Mesendoderm (in vitro differentiated cells): ENCODE measurements at regions not wholly inside any gene's neighbourhood (a gene's known extent, or its start where the extent isn't known, plus 50 kb on each side); places are given as distances from the start of the nearest gene placed in this dataset.

Experiments used
- DNase-seq: peaks from one replicate; pipeline ENCODE4 v3.0.0; 2013
- H2AK5ac ChIP-seq: 2 replicates; pipeline ENCODE4 v1.6.1; 2013; ENCODE audit warnings: low read length, inconsistent platforms
- H2BK120ac ChIP-seq: 2 replicates; pipeline ENCODE4 v1.6.1; 2013; ENCODE audit warnings: low read depth, mild to moderate bottlenecking, low read length, moderate library complexity, mixed read lengths
- H2BK15ac ChIP-seq: replicated peaks from 2 replicates; pipeline ENCODE4 v1.6.1; 2013; ENCODE audit warnings: low read depth, mild to moderate bottlenecking, moderate library complexity
- H2BK5ac ChIP-seq: 2 replicates; pipeline ENCODE4 v1.6.1; 2013; ENCODE audit warnings: low read length, inconsistent platforms
- H3K18ac ChIP-seq: 2 replicates; pipeline ENCODE4 v1.6.1; 2013; ENCODE audit warnings: mild to moderate bottlenecking, low read length, mixed read lengths
- H3K23ac ChIP-seq: one replicate; pipeline ENCODE4 v1.6.1; 2013; ENCODE audit warnings: low read length
- H3K27ac ChIP-seq: 2 replicates; pipeline ENCODE4 v1.5.1; 2013; ENCODE audit warnings: low read depth, mild to moderate bottlenecking, inconsistent platforms, low read length, moderate library complexity
- H3K27me3 ChIP-seq: 2 replicates; pipeline ENCODE4 v1.6.1; 2013; ENCODE audit warnings: low read length, control low read depth, mild to moderate bottlenecking, inconsistent platforms; ENCODE audit not compliant: insufficient read depth, poor library complexity
- H3K36me3 ChIP-seq: 2 replicates; pipeline ENCODE4 v1.6.1; 2013; ENCODE audit warnings: low read length, inconsistent platforms; ENCODE audit not compliant: control insufficient read depth, insufficient read depth
- H3K4ac ChIP-seq: one replicate; pipeline ENCODE4 v1.6.1; 2013; ENCODE audit warnings: low read depth, mild to moderate bottlenecking, low read length, moderate library complexity
- H3K4me1 ChIP-seq: 2 replicates; pipeline ENCODE4 v1.6.1; 2013; ENCODE audit warnings: low read depth, low read length, inconsistent platforms; ENCODE audit not compliant: control insufficient read depth
- H3K4me2 ChIP-seq: 2 replicates; pipeline ENCODE4 v1.6.1; 2013; ENCODE audit warnings: low read length
- H3K4me3 ChIP-seq: 2 replicates; pipeline ENCODE4 v1.5.1; 2013; ENCODE audit warnings: mild to moderate bottlenecking, low read length
- H3K56ac ChIP-seq: one replicate; pipeline ENCODE4 v1.6.1; 2013; ENCODE audit warnings: low read length
- H3K79me1 ChIP-seq: 2 replicates; pipeline ENCODE4 v1.6.1; 2013; ENCODE audit warnings: low read length, inconsistent platforms
- H3K79me2 ChIP-seq: 2 replicates; pipeline ENCODE4 v1.6.1; 2013; ENCODE audit warnings: mild to moderate bottlenecking, low read length; ENCODE audit not compliant: control insufficient read depth, insufficient read depth
- H3K9ac ChIP-seq: 2 replicates; pipeline ENCODE4 v1.6.1; 2013; ENCODE audit warnings: low read length, inconsistent platforms
- H4K5ac ChIP-seq: one replicate; pipeline ENCODE4 v1.6.1; 2013; ENCODE audit warnings: low read length
- H4K8ac ChIP-seq: one replicate; pipeline ENCODE4 v1.6.1; 2013; ENCODE audit warnings: low read depth, mild to moderate bottlenecking, control low read depth, low read length, moderate library complexity
- WGBS: extraction: QIAGEN DNeasy Blood & Tissue Kit; methylation state at CpG from one replicate; pipeline ENCODE4 v1.1.7; 2013; ENCODE audit warnings: low lambda C conversion rate, missing lambda C conversion rate; ENCODE audit not compliant: insufficient coverage; ENCODE audit errors: extremely low coverage; 5-methylcytosine and 5-hydroxymethylcytosine counted together

GRCh38 chr11:121241343-121242211 is 51.0 kb upstream of the SC5D start:
- Histone ChIP-seq H3K9ac (no peak overlapping the region), H3K79me2 (no peaks in the 10 kb centered on the region), H4K5ac (no peak overlapping the region), H3K23ac (no peak overlapping the region), H3K36me3 (no peaks in the 10 kb centered on the region), H3K27ac (no peak overlapping the region), H3K4me2 (no peak overlapping the region), H3K18ac (peak overlapping the region; percentile 76), H4K8ac (no peak overlapping the region), H2BK120ac (no peak overlapping the region), H2BK15ac (no peak overlapping the region), H2AK5ac (no peak overlapping the region), H2BK5ac (no peak overlapping the region), H3K27me3 (no peaks in the 10 kb centered on the region), H3K56ac (peak overlapping the region; percentile 31), H3K4me3 (no peak overlapping the region), H3K4me1 (peaks cover 2% of the 10 kb centered on the region), H3K79me1 (no peaks in the 10 kb centered on the region), H3K4ac (no peak overlapping the region)
- WGBS, result no CpG with 5 or more reads among the region's 12 CpGs
- no peak for DNase-seq
